B cell (primary cell): ENCODE measurements at regions not wholly inside any gene's neighbourhood (a gene's known extent, or its start where the extent isn't known, plus 50 kb on each side); places are given as distances from the start of the nearest gene placed in this dataset.

Experiments
- ATAC-seq: fragments of 200-7000 bp; cut with Tn5 transposase; one replicate; pipeline ENCODE4 v1.10.0; 2021; ENCODE audit warnings: low read depth, mild to moderate bottlenecking, moderate number of reproducible peaks, moderate library complexity
- CTCF ChIA-PET: fragments of 350-600 bp; sonication (Branson Sonifier 250); formaldehyde crosslinking; loops from one replicate; lab custom pipeline; 2021; ENCODE audit warnings: antibody characterized with exemption, inconsistent platforms; lab: Charles Lee
- POLR2A ChIA-PET: fragments of 350-600 bp; sonication (Branson Sonifier 250); formaldehyde crosslinking; loops from one replicate; lab custom pipeline; 2021; ENCODE audit warnings: antibody characterized with exemption; lab: Charles Lee
- DNase-seq: peaks from one replicate; pipeline ENCODE4 v3.0.0; 2013
- H2AFZ ChIP-seq: 2 replicates; pipeline ENCODE4 v1.6.1; 2012; ENCODE audit warnings: mild to moderate bottlenecking, low read depth, low read length; ENCODE audit not compliant: insufficient read depth, poor library complexity, severe bottlenecking
- H3K27ac ChIP-seq, 2 donors: 1 replicate in 1 of 2; 2 replicates in 1 of 2; pipeline ENCODE4 v1.5.1; 2012 to 2013; ENCODE audit warnings: low read length in 2 of 2, mild to moderate bottlenecking in 2 of 2, moderate library complexity in 1 of 2
- H3K27me3 ChIP-seq, 4 experiments: fragments of 200-600 bp in 1 of 4; sonication (generic) in 1 of 4; replicated peaks in 1 of 4; 1 replicate in 2 of 4; 2 replicates in 2 of 4; pipeline versions ENCODE4 v1.6.1 to v1.7.0; 2013 to 2016; ENCODE audit warnings: low read length in 3 of 4, mild to moderate bottlenecking in 2 of 4, mixed read lengths in 1 of 4, moderate library complexity in 1 of 4; ENCODE audit not compliant: insufficient read depth in 4 of 4, control insufficient read depth in 3 of 4; ENCODE audit errors: control extremely low read depth in 1 of 4
- H3K36me3 ChIP-seq, 2 experiments: replicated peaks in 1 of 2; 1 replicate in 1 of 2; 2 replicates in 1 of 2; pipeline versions ENCODE4 v1.6.1 to v1.7.1; 2013; ENCODE audit warnings: low read length in 1 of 2; ENCODE audit not compliant: insufficient read depth in 2 of 2, control insufficient read depth in 1 of 2; ENCODE audit errors: control extremely low read depth in 1 of 2, extremely low read depth in 1 of 2
- H3K4me1 ChIP-seq, 2 donors: fragments of 200-600 bp in 1 of 2; sonication (generic) in 1 of 2; 1 replicate in 1 of 2; 2 replicates in 1 of 2; pipeline versions ENCODE4 v1.5.1 to v1.6.1; 2013 to 2017; ENCODE audit warnings: low read length in 2 of 2; ENCODE audit not compliant: control insufficient read depth in 2 of 2, insufficient read depth in 2 of 2
- H3K4me2 ChIP-seq: replicated peaks from 2 replicates; pipeline ENCODE3; 2012; ENCODE audit warnings: mild to moderate bottlenecking, low read depth, low read length; ENCODE audit not compliant: poor library complexity, severe bottlenecking
- H3K4me3 ChIP-seq, 5 experiments: fragments of 200-600 bp in 1 of 5; sonication (generic) in 1 of 5; 1 replicate in 3 of 5; 2 replicates in 2 of 5; pipeline versions ENCODE4 v1.5.1 to v1.7.0; 2011 to 2016; ENCODE audit warnings: low read length in 4 of 5, mild to moderate bottlenecking in 4 of 5, low read depth in 2 of 5, control low read depth in 1 of 5, moderate library complexity in 1 of 5; ENCODE audit not compliant: insufficient read depth in 1 of 5; ENCODE audit errors: control extremely low read depth in 1 of 5, extremely low read depth in 1 of 5
- H3K79me2 ChIP-seq: fragments of 200-600 bp; sonication (generic); one replicate; pipeline ENCODE4 v1.6.0; 2016; ENCODE audit warnings: low read length; ENCODE audit not compliant: control insufficient read depth, insufficient read depth
- H3K9ac ChIP-seq: fragments of 200-600 bp; sonication (generic); 2 replicates; pipeline ENCODE4 v1.6.1; 2017; ENCODE audit warnings: mild to moderate bottlenecking, low read length, moderate library complexity
- H3K9me3 ChIP-seq, 3 donors: one replicate each; pipeline versions ENCODE4 v1.6.1 to v1.7.1; 2013; ENCODE audit warnings: low read length in 2 of 3; ENCODE audit not compliant: control insufficient read depth in 2 of 3, insufficient read depth in 1 of 3; ENCODE audit errors: control extremely low read depth in 1 of 3
- H4K20me1 ChIP-seq: 2 replicates; pipeline ENCODE4 v1.6.0; 2012; ENCODE audit warnings: mild to moderate bottlenecking, low read length; ENCODE audit not compliant: insufficient read depth, control insufficient read depth, poor library complexity, severe bottlenecking
- H3K27ac Mint-ChIP-seq: one replicate; pipeline ENCODE4 v1.8.0; 2021; ENCODE audit warnings: mixed read lengths
- H3K27me3 Mint-ChIP-seq: one replicate; pipeline ENCODE4 v1.8.0; 2021; ENCODE audit warnings: mixed read lengths
- H3K4me1 Mint-ChIP-seq: one replicate; pipeline ENCODE4 v1.8.0; 2021; ENCODE audit warnings: mixed read lengths
- H3K4me3 Mint-ChIP-seq: one replicate; pipeline ENCODE4 v1.8.0; 2021; ENCODE audit warnings: mixed read lengths
- H3K9me3 Mint-ChIP-seq: one replicate; pipeline ENCODE4 v1.8.0; 2022; ENCODE audit warnings: mixed read lengths; ENCODE audit not compliant: insufficient read depth
- EZH2 ChIP-seq: IDR thresholded peaks from 2 replicates; pipeline ENCODE4 v1.6.1; 2012; ENCODE audit warnings: borderline replicate concordance, low read depth, mild to moderate bottlenecking, moderate library complexity, low read length; ENCODE audit not compliant: insufficient read depth, poor library complexity, severe bottlenecking
- WGBS: methylation state at CpG from one replicate; pipeline ENCODE4 v1.1.5; 2013; ENCODE audit warnings: missing lambda C conversion rate; ENCODE audit not compliant: insufficient coverage; 5-methylcytosine and 5-hydroxymethylcytosine counted together
- intact Hi-C: fragments of 100-400 bp; cut with micrococcal nuclease; formaldehyde crosslinking; loops from one replicate; pipeline ENCODE4 v1.10.0; 2022
- TF ChIP-seq, protein P1 (sequence below): fragments of 200-600 bp; IDR thresholded peaks from one replicate; pipeline ENCODE4 v1.8.0; 2022; ENCODE audit warnings: antibody characterized with exemption, mild to moderate bottlenecking

- Mint-ChIP-seq H3K9me3 (no peaks in the 10 kb centered on the region), H3K4me1 (no peaks in the 10 kb centered on the region), H3K4me3 (no peak overlapping the region), H3K27me3 (peaks cover 22% of the 10 kb centered on the region), H3K27ac (no peak overlapping the region)
- Histone ChIP-seq H2AFZ (no peak overlapping the region), H3K27ac (no peak overlapping the region), H4K20me1 (no peaks in the 10 kb centered on the region), H3K4me2 (no peak overlapping the region), H3K9ac (no peak overlapping the region), H3K4me1 (no peaks in the 10 kb centered on the region), H3K9me3 (no peaks in the 10 kb centered on the region), H3K27me3 (peaks cover 0 to 10% (median 0%) of the 10 kb centered on the region in 4 experiments), H3K79me2 (no peaks in the 10 kb centered on the region), H3K36me3 (no peaks in the 10 kb centered on the region), H3K4me3 (no peak overlapping the region)
- intact Hi-C loops, result no loop called here
- POLR2A ChIA-PET, result no interaction called here
- CTCF ChIA-PET, result interaction anchor here (2.2 kb wide), 1 partner anchor 313 kb away, joined by 7 read pairs; no protein-coding TSS in a partner anchor
- ATAC-seq, result no peak
- no peak for DNase-seq
- no CpG with 5 or more reads among the region's 1 CpG for WGBS
- TF ChIP-seq EZH2, result no peak
- TF ChIP-seq, protein P1, sequence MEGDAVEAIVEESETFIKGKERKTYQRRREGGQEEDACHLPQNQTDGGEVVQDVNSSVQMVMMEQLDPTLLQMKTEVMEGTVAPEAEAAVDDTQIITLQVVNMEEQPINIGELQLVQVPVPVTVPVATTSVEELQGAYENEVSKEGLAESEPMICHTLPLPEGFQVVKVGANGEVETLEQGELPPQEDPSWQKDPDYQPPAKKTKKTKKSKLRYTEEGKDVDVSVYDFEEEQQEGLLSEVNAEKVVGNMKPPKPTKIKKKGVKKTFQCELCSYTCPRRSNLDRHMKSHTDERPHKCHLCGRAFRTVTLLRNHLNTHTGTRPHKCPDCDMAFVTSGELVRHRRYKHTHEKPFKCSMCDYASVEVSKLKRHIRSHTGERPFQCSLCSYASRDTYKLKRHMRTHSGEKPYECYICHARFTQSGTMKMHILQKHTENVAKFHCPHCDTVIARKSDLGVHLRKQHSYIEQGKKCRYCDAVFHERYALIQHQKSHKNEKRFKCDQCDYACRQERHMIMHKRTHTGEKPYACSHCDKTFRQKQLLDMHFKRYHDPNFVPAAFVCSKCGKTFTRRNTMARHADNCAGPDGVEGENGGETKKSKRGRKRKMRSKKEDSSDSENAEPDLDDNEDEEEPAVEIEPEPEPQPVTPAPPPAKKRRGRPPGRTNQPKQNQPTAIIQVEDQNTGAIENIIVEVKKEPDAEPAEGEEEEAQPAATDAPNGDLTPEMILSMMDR, result no peak
Observed at GRCh38 chr3:101068876-101069606, 75.8 kb upstream of the ABI3BP start.

DNA sequence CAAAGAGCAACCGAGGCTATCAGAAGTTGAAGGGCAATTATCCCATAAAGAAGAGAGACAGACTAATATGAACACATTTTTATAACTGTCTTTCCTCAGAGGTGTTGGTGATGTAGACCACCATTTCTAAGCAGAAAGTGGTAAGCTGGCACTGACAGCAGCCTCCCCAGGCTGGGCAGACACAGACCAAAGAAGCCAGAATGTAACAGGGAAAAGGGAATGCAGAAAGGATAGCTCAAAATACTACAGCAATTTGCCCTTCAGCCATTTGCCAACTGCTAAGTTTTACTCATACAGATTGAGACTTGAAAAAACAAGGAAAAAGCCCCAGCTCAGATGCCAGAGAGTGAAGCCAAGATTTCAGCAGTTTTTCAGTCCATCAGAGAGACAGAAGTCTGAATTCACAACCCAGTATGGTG, 73.5 kb upstream of the ABI3BP start:
- ATAC-seq (no peak), DNase-seq (no peak)
- intact Hi-C loops, result no loop called here
- peaks cover 0 to 10% (median 0%) of the 10 kb centered on the region in 4 experiments for H3K27me3 ChIP-seq
- H3K79me2 ChIP-seq, result no peaks in the 10 kb centered on the region
- Mint-ChIP-seq H3K9me3 (no peaks in the 10 kb centered on the region), H3K27me3 (peaks cover 28% of the 10 kb centered on the region), H3K27ac (no peak overlapping the region), H3K4me1 (no peaks in the 10 kb centered on the region), H3K4me3 (no peak overlapping the region)
- H3K4me2 ChIP-seq, result no peak overlapping the region
- CTCF ChIA-PET, result no interaction called here
- WGBS, result no CpG with 5 or more reads among the region's 1 CpG
- H3K36me3 ChIP-seq, result no peaks in the 10 kb centered on the region
- no peak for TF ChIP-seq EZH2
- TF ChIP-seq, protein P1, result no peak
- H3K27ac ChIP-seq, result no peak overlapping the region
- H2AFZ ChIP-seq, result no peak overlapping the region
- POLR2A ChIA-PET, result no interaction called here
- H3K4me3 ChIP-seq, result no peak overlapping the region
- H3K9me3 ChIP-seq, result no peaks in the 10 kb centered on the region
- H4K20me1 ChIP-seq, result no peaks in the 10 kb centered on the region
- no peak overlapping the region for H3K9ac ChIP-seq
- H3K4me1 ChIP-seq, result no peaks in the 10 kb centered on the region
